ENCODE measurements at regions not wholly inside any gene's neighbourhood (a gene's known extent, or its start where the extent isn't known, plus 50 kb on each side); places are given as distances from the start of the nearest gene placed in this dataset.

GRCh38 chr18:39840856-39841481 is 2114.1 kb upstream of the PIK3C3 start (continued):
- TF ChIP-seq SIN3A (conservative IDR thresholded peaks at IDR 0.05 in 1 of 2, IDR thresholded peaks at IDR 0.05 in 1 of 2; ENCODE audit: low read depth in 1 of 2, low read length in 2 of 2) (no peak), PHF8 (conservative IDR thresholded peaks at IDR 0.05; ENCODE audit: low read depth, low read length) (no peak), POLR2A (IDR thresholded peaks at IDR 0.05; ENCODE audit: control extremely low read depth in 1 of 2, low read depth in 2 of 2, low read length in 2 of 2) (no peak), JUN (IDR thresholded peaks at IDR 0.05; ENCODE audit: low read depth, low read length) (no peak)

All from H1 (cell line).